Panc1 (cell line): ENCODE measurements at regions not wholly inside any gene's neighbourhood (a gene's known extent, or its start where the extent isn't known, plus 50 kb on each side); places are given as distances from the start of the nearest gene placed in this dataset.

ENCODE experiments used
- ATAC-seq: fragments of 200-7000 bp; cut with Tn5 transposase; 2 replicates; pipeline ENCODE4 v1.9.1; 2020; ENCODE audit warnings: mild to moderate bottlenecking, moderate library complexity
- BruUV-seq: library from RNA; stranded (reverse); fragments of 400-500 nt; replicated peaks from 2 replicates; lab custom pipeline; 2021; lab: Mats Ljungman, UMichigan
- CTCF ChIA-PET: fragments of 300-600 bp; sonication (Branson Sonifier 250); formaldehyde crosslinking; loops from one replicate; lab custom pipeline; 2022; ENCODE audit warnings: antibody characterized with exemption; lab: Charles Lee
- POLR2A ChIA-PET: fragments of 300-600 bp; sonication (Branson Sonifier 250); formaldehyde crosslinking; loops from one replicate; lab custom pipeline; 2022; ENCODE audit warnings: antibody characterized with exemption; lab: Charles Lee
- DNase-seq: peaks from one replicate; pipeline ENCODE4 v3.0.0-alpha.2; 2010; ENCODE audit warnings: low read depth, low spot score
- H3K27ac ChIP-seq: 2 replicates; pipeline ENCODE4 v1.5.1; 2011; ENCODE audit warnings: mild to moderate bottlenecking, low read length, inconsistent platforms
- H3K27me3 ChIP-seq: fragments of 200-500 bp; sonication (Bioruptor generic); 2 replicates; pipeline ENCODE4 v1.6.0; 2014; ENCODE audit warnings: low read length, inconsistent platforms; ENCODE audit not compliant: control insufficient read depth, insufficient read depth
- H3K36me3 ChIP-seq: fragments of 200-500 bp; sonication (Bioruptor generic); 2 replicates; pipeline ENCODE4 v1.5.1; 2014; ENCODE audit warnings: inconsistent platforms, mild to moderate bottlenecking, low read length, moderate library complexity; ENCODE audit not compliant: control insufficient read depth, insufficient read depth
- H3K4me1 ChIP-seq: 2 replicates; pipeline ENCODE4 v1.5.1; 2011; ENCODE audit warnings: inconsistent platforms, mild to moderate bottlenecking, low read length, moderate library complexity; ENCODE audit not compliant: control insufficient read depth, insufficient read depth
- H3K4me3 ChIP-seq, 2 experiments: 2 replicates each; pipeline ENCODE4 v1.5.1; 2011 to 2012; ENCODE audit warnings: low read depth in 2 of 2, low read length in 2 of 2, mild to moderate bottlenecking in 2 of 2, inconsistent platforms in 1 of 2, moderate library complexity in 1 of 2
- H3K9me3 ChIP-seq: fragments of 200-500 bp; sonication (Bioruptor generic); 2 replicates; pipeline ENCODE4 v1.5.1; 2014; ENCODE audit warnings: low read depth, mild to moderate bottlenecking, inconsistent platforms, low read length, moderate library complexity; ENCODE audit not compliant: control insufficient read depth, insufficient read depth
- CTCF ChIP-seq: fragments of 450-650 bp; IDR thresholded peaks from 2 replicates; pipeline ENCODE4 v1.5.1; 2017; ENCODE audit warnings: mild to moderate bottlenecking
- POLR2AphosphoS5 ChIP-seq: IDR thresholded peaks from 2 replicates; pipeline ENCODE4 v1.6.1; 2012; ENCODE audit warnings: mild to moderate bottlenecking, low read depth, low read length, moderate library complexity
- SIN3A ChIP-seq: IDR thresholded peaks from 2 replicates; pipeline ENCODE4 v1.6.1; 2012; ENCODE audit warnings: low read depth, mild to moderate bottlenecking, low read length, moderate library complexity, borderline replicate concordance; ENCODE audit not compliant: insufficient read depth
- TCF7L2 ChIP-seq: IDR thresholded peaks from 2 replicates; pipeline ENCODE4 v1.6.1; 2011; ENCODE audit warnings: mild to moderate bottlenecking, low read depth, low read length, inconsistent platforms
- in situ Hi-C: cut with HindIII; loops from 2 replicates; pipeline ENCODE4 v1.10.0; 2016; ENCODE audit warnings: low sequenced_read_pairs, low pct_unique_long_range_greater_than_20kb
- intact Hi-C: fragments of 100-400 bp; cut with micrococcal nuclease; formaldehyde crosslinking; loops from one replicate; pipeline ENCODE4 v1.10.0; 2022; ENCODE audit not compliant: unreplicated experiment
- TF ChIP-seq, protein P1 (sequence below), 2 experiments: IDR thresholded peaks; 2 replicates each; pipeline ENCODE4 v1.6.1; 2011 to 2012; ENCODE audit warnings: low read depth in 2 of 2, control low read depth in 1 of 2, low read length in 1 of 2, mild to moderate bottlenecking in 1 of 2, moderate library complexity in 1 of 2; ENCODE audit not compliant: insufficient read depth in 1 of 2

GRCh38 chr18:73458186-73458964 lies 590.6 kb upstream of the NETO1 start:
- intact Hi-C loops: no loop called here
- Histone ChIP-seq H3K27ac (no peak overlapping the region), H3K36me3 (no peaks in the 10 kb centered on the region), H3K4me3 (no peak overlapping the region), H3K27me3 (no peaks in the 10 kb centered on the region), H3K4me1 (no peaks in the 10 kb centered on the region), H3K9me3 (no peaks in the 10 kb centered on the region)
- no TSS peak for BruUV-seq
- TF ChIP-seq POLR2AphosphoS5 (no peak), SIN3A (no peak), CTCF (no peak), TCF7L2 (no peak)
- TF ChIP-seq, protein P1, sequence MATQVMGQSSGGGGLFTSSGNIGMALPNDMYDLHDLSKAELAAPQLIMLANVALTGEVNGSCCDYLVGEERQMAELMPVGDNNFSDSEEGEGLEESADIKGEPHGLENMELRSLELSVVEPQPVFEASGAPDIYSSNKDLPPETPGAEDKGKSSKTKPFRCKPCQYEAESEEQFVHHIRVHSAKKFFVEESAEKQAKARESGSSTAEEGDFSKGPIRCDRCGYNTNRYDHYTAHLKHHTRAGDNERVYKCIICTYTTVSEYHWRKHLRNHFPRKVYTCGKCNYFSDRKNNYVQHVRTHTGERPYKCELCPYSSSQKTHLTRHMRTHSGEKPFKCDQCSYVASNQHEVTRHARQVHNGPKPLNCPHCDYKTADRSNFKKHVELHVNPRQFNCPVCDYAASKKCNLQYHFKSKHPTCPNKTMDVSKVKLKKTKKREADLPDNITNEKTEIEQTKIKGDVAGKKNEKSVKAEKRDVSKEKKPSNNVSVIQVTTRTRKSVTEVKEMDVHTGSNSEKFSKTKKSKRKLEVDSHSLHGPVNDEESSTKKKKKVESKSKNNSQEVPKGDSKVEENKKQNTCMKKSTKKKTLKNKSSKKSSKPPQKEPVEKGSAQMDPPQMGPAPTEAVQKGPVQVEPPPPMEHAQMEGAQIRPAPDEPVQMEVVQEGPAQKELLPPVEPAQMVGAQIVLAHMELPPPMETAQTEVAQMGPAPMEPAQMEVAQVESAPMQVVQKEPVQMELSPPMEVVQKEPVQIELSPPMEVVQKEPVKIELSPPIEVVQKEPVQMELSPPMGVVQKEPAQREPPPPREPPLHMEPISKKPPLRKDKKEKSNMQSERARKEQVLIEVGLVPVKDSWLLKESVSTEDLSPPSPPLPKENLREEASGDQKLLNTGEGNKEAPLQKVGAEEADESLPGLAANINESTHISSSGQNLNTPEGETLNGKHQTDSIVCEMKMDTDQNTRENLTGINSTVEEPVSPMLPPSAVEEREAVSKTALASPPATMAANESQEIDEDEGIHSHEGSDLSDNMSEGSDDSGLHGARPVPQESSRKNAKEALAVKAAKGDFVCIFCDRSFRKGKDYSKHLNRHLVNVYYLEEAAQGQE (IDR thresholded peaks at IDR 0.05; ENCODE audit: insufficient read depth in 1 of 2, low read depth in 2 of 2, low read length in 1 of 2): no peak
- POLR2A ChIA-PET: no interaction called here
- no peak for DNase-seq
- no peak for ATAC-seq
- CTCF ChIA-PET: no interaction called here
- in situ Hi-C loops: no loop called here

- no peaks in the 10 kb centered on the region for H3K27me3 ChIP-seq
- no peak for DNase-seq
- no TSS peak for BruUV-seq
- H3K36me3 ChIP-seq: no peaks in the 10 kb centered on the region
- no peaks in the 10 kb centered on the region for H3K9me3 ChIP-seq
- in situ Hi-C loops (no loop called here), intact Hi-C loops (no loop called here)
- TF ChIP-seq POLR2AphosphoS5 (no peak), TCF7L2 (no peak), CTCF (no peak), SIN3A (no peak)
- TF ChIP-seq, protein P1 (IDR thresholded peaks at IDR 0.05; ENCODE audit: insufficient read depth in 1 of 2, low read depth in 2 of 2, low read length in 1 of 2): no peak
- POLR2A ChIA-PET: no interaction called here
- CTCF ChIA-PET: no interaction called here
- no peak for ATAC-seq
- no peaks in the 10 kb centered on the region for H3K4me1 ChIP-seq
- no peak overlapping the region for H3K27ac ChIP-seq
- H3K4me3 ChIP-seq: no peak overlapping the region
Measured at GRCh38 chr18:73456643-73457042, 588.9 kb upstream of the NETO1 start.
